Prostate gland (tissue), 2 donors: ENCODE measurements at regions not wholly inside any gene's neighbourhood (a gene's known extent, or its start where the extent isn't known, plus 50 kb on each side); places are given as distances from the start of the nearest gene placed in this dataset.

ENCODE experiments used
- CTCF ChIP-seq, 4 experiments: fragments of 200-600 bp in 2 of 4; fragments of 450-650 bp in 2 of 4; sonication (generic) in 2 of 4; IDR thresholded peaks; 1 replicate in 3 of 4; 2 replicates in 1 of 4; pipeline ENCODE4 v1.5.1; 2016 to 2019; ENCODE audit warnings: antibody characterized with exemption in 4 of 4, mild to moderate bottlenecking in 2 of 4, moderate library complexity in 2 of 4
- POLR2A ChIP-seq: fragments of 450-650 bp; IDR thresholded peaks from one replicate; pipeline ENCODE4 v1.6.1; 2016; ENCODE audit warnings: antibody characterized with exemption, mild to moderate bottlenecking

GRCh38 chr13:27855381-27855780, 63.1 kb downstream of the GSX1 start:
- TF ChIP-seq CTCF (IDR thresholded peaks at IDR 0.05) (no peak), POLR2A (no peak)
